IMR-90 (cell line): ENCODE measurements at regions not wholly inside any gene's neighbourhood (a gene's known extent, or its start where the extent isn't known, plus 50 kb on each side); places are given as distances from the start of the nearest gene placed in this dataset.
"Not testable (repeated sequence)": the region's sequence is repeated elsewhere in the genome, so short reads cannot be mapped to it uniquely, and the experiment has no call there.

Source experiments
- ATAC-seq: fragments of 200-7000 bp; cut with Tn5 transposase; 2 replicates; pipeline ENCODE4 v1.9.1; 2020; ENCODE audit warnings: low read depth, mild to moderate bottlenecking, moderate library complexity
- BruUV-seq: library from RNA; stranded (reverse); fragments of 400-500 nt; replicated peaks from 2 replicates; lab custom pipeline; 2021; lab: Mats Ljungman, UMichigan
- CTCF ChIA-PET: fragments of 300-600 bp; formaldehyde crosslinking; extraction: SDS; loops from one replicate; lab custom pipeline; 2021; ENCODE audit warnings: antibody characterized with exemption; lab: Yijun Ruan, JAX
- POLR2A ChIA-PET: fragments of 300-600 bp; sonication (Branson Sonifier 250); formaldehyde crosslinking; loops from one replicate; lab custom pipeline; 2022; ENCODE audit warnings: antibody characterized with exemption; ENCODE audit not compliant: unreplicated experiment; lab: Charles Lee
- DNase-seq: peaks from one replicate; pipeline ENCODE4 v3.0.0; 2013
- H2AFZ ChIP-seq: replicated peaks from 2 replicates; pipeline ENCODE3; 2013; ENCODE audit warnings: low read length, mild to moderate bottlenecking; ENCODE audit not compliant: poor library complexity
- H2AK5ac ChIP-seq: 2 replicates; pipeline ENCODE4 v1.6.1; 2013; ENCODE audit warnings: low read depth, low read length, inconsistent platforms
- H2AK9ac ChIP-seq: replicated peaks from 2 replicates; pipeline ENCODE3; 2013; ENCODE audit warnings: mild to moderate bottlenecking, low read depth, low read length, moderate library complexity; ENCODE audit not compliant: poor library complexity
- H2BK120ac ChIP-seq: 2 replicates; pipeline ENCODE4 v1.6.1; 2013; ENCODE audit warnings: low read depth, low read length, inconsistent platforms
- H2BK15ac ChIP-seq: 3 replicates; pipeline ENCODE4 v1.6.1; 2013; ENCODE audit warnings: low read depth, low read length, inconsistent platforms
- H2BK20ac ChIP-seq: 2 replicates; pipeline ENCODE4 v1.6.1; 2013; ENCODE audit warnings: low read depth, mild to moderate bottlenecking, inconsistent platforms, low read length, moderate library complexity
- H2BK5ac ChIP-seq: 2 replicates; pipeline ENCODE4 v1.6.1; 2013; ENCODE audit warnings: mild to moderate bottlenecking, low read depth, low read length, inconsistent platforms; ENCODE audit not compliant: poor library complexity, severe bottlenecking
- H3K14ac ChIP-seq: replicated peaks from 2 replicates; pipeline ENCODE4 v1.6.1; 2013; ENCODE audit warnings: low read depth, low read length, inconsistent platforms
- H3K18ac ChIP-seq: 2 replicates; pipeline ENCODE4 v1.6.1; 2013; ENCODE audit warnings: low read depth, low read length, control low read depth
- H3K23ac ChIP-seq: 2 replicates; pipeline ENCODE4 v1.6.1; 2013; ENCODE audit warnings: low read depth, low read length, inconsistent platforms
- H3K27ac ChIP-seq: 2 replicates; pipeline ENCODE4 v1.5.1; 2013; ENCODE audit warnings: mild to moderate bottlenecking, control low read depth, low read length; ENCODE audit not compliant: insufficient read depth
- H3K27me3 ChIP-seq: 2 replicates; pipeline ENCODE4 v1.6.1; 2013; ENCODE audit warnings: low read length; ENCODE audit not compliant: control insufficient read depth, insufficient read depth
- H3K36me3 ChIP-seq: 2 replicates; pipeline ENCODE4 v1.6.1; 2013; ENCODE audit warnings: low read length, mixed read lengths; ENCODE audit not compliant: control insufficient read depth, insufficient read depth
- H3K4ac ChIP-seq: 2 replicates; pipeline ENCODE4 v1.6.1; 2013; ENCODE audit warnings: low read depth, low read length, inconsistent platforms
- H3K4me1 ChIP-seq: 2 replicates; pipeline ENCODE4 v1.6.1; 2013; ENCODE audit warnings: low read length, mixed read lengths; ENCODE audit not compliant: control insufficient read depth, insufficient read depth
- H3K4me2 ChIP-seq: 2 replicates; pipeline ENCODE4 v1.6.1; 2013; ENCODE audit warnings: low read depth, mild to moderate bottlenecking, control low read depth, low read length, moderate library complexity
- H3K4me3 ChIP-seq: 2 replicates; pipeline ENCODE4 v1.5.1; 2013; ENCODE audit warnings: low read depth, mild to moderate bottlenecking, control low read depth, low read length, moderate library complexity; ENCODE audit not compliant: insufficient read depth
- H3K56ac ChIP-seq: 2 replicates; pipeline ENCODE4 v1.6.1; 2013; ENCODE audit warnings: low read length, inconsistent platforms; ENCODE audit not compliant: insufficient read depth; ENCODE audit errors: extremely low read depth
- H3K79me1 ChIP-seq, 2 experiments: 2 replicates each; pipeline ENCODE4 v1.6.1; 2013; ENCODE audit warnings: low read length in 2 of 2, inconsistent platforms in 1 of 2, low read depth in 1 of 2
- H3K9ac ChIP-seq: 2 replicates; pipeline ENCODE4 v1.6.1; 2013; ENCODE audit warnings: low read depth, low read length, control low read depth
- H3K9me1 ChIP-seq: 2 replicates; pipeline ENCODE4 v1.6.1; 2013; ENCODE audit warnings: low read length, inconsistent platforms; ENCODE audit not compliant: insufficient read depth
- H3K9me3 ChIP-seq: 2 replicates; pipeline ENCODE4 v1.6.1; 2013; ENCODE audit warnings: low read length; ENCODE audit not compliant: control insufficient read depth, insufficient read depth
- H4K20me1 ChIP-seq: 2 replicates; pipeline ENCODE4 v1.6.1; 2013; ENCODE audit warnings: low read length, inconsistent platforms; ENCODE audit not compliant: insufficient read depth
- H4K5ac ChIP-seq: 2 replicates; pipeline ENCODE4 v1.6.1; 2013; ENCODE audit warnings: mild to moderate bottlenecking, low read depth, low read length, control low read depth
- H4K8ac ChIP-seq, 2 experiments: 2 replicates each; pipeline ENCODE4 v1.6.1; 2013; ENCODE audit warnings: low read depth in 2 of 2, low read length in 2 of 2, control low read depth in 1 of 2, inconsistent platforms in 1 of 2
- H4K91ac ChIP-seq: 2 replicates; pipeline ENCODE4 v1.6.1; 2013; ENCODE audit warnings: low read depth, low read length, inconsistent platforms; ENCODE audit not compliant: insufficient read depth
- CEBPB ChIP-seq: IDR thresholded peaks from 2 replicates; pipeline ENCODE4 v1.6.1; 2012; ENCODE audit warnings: low read depth, low read length, improper control_type of control experiment
- ELK1 ChIP-seq: fragments of 150-350 bp; IDR thresholded peaks from 2 replicates; pipeline ENCODE4 v1.6.1; 2016; ENCODE audit warnings: low read depth, mild to moderate bottlenecking, low read length, moderate library complexity, borderline replicate concordance
- MAFK ChIP-seq: IDR thresholded peaks from 2 replicates; pipeline ENCODE4 v1.6.1; 2012; ENCODE audit warnings: low read depth, low read length, improper control_type of control experiment
- MXI1 ChIP-seq: IDR thresholded peaks from 2 replicates; pipeline ENCODE4 v1.6.1; 2012; ENCODE audit warnings: low read depth, mild to moderate bottlenecking, low read length, moderate library complexity, borderline replicate concordance
- NFE2L2 ChIP-seq: fragments of 150-350 bp; IDR thresholded peaks from 2 replicates; pipeline ENCODE4 v1.6.1; 2016; ENCODE audit warnings: low read depth, mild to moderate bottlenecking, low read length
- RFX5 ChIP-seq: IDR thresholded peaks from 2 replicates; pipeline ENCODE4 v1.8.0; 2012; ENCODE audit warnings: low read depth, mild to moderate bottlenecking, low read length, moderate library complexity
- SMC3 ChIP-seq: fragments of 150-350 bp; IDR thresholded peaks from 2 replicates; pipeline ENCODE4 v1.6.1; 2016; ENCODE audit warnings: low read depth, mild to moderate bottlenecking, antibody characterized with exemption, low read length, moderate library complexity
- WGBS, 2 experiments: methylation state at CpG; one replicate each; pipeline versions ENCODE4 v1.1.5 to v1.1.7; 2013; ENCODE audit warnings: missing lambda C conversion rate in 2 of 2; ENCODE audit not compliant: insufficient read length in 1 of 2; ENCODE audit errors: extremely low coverage in 2 of 2; 5-methylcytosine and 5-hydroxymethylcytosine counted together
- dilution Hi-C: fragments of 300-500 bp; cut with HindIII; formaldehyde crosslinking; loops from one replicate; pipeline ENCODE4 v1.14.3; 2018; ENCODE audit warnings: low sequenced_read_pairs; ENCODE audit not compliant: unreplicated experiment
- in situ Hi-C: fragments of 300-500 bp; cut with MboI; formaldehyde crosslinking; loops from 3 replicates; pipeline ENCODE4 v1.14.3; 2019; ENCODE audit warnings: low sequenced_read_pairs, inconsistent platforms, mixed read lengths
- intact Hi-C: fragments of 100-400 bp; cut with micrococcal nuclease; formaldehyde crosslinking; loops from 2 replicates; pipeline ENCODE4 v1.10.0; 2022

GRCh38 chr12:85627584-85627983 lies 208.6 kb downstream of the RASSF9 start:
- ATAC-seq: peak; percentile 72
- POLR2A ChIA-PET: no interaction called here
- H2AK5ac ChIP-seq: no peak overlapping the region
- no peak overlapping the region for H3K14ac ChIP-seq
- H3K79me1 ChIP-seq: no peaks in the 10 kb centered on the region
- CTCF ChIA-PET: interaction anchor here (0.6 kb wide), 1 partner anchor 58 kb away, joined by 3 read pairs; no protein-coding TSS in a partner anchor
- in situ Hi-C loops (no loop called here), dilution Hi-C loops (no loop called here), intact Hi-C loops (no loop called here)
- no peak overlapping the region for H2BK120ac ChIP-seq
- H2BK15ac ChIP-seq: no peak overlapping the region
- no peaks in the 10 kb centered on the region for H3K27me3 ChIP-seq
- peak overlapping the region; percentile 88 for H2BK5ac ChIP-seq
- H3K4ac ChIP-seq: no peak overlapping the region
- H3K36me3 ChIP-seq: no peaks in the 10 kb centered on the region
- no peak overlapping the region for H2AK9ac ChIP-seq
- H4K5ac ChIP-seq: no peak overlapping the region
- no peak overlapping the region for H3K23ac ChIP-seq
- no peak overlapping the region for H3K9ac ChIP-seq
- H3K56ac ChIP-seq: no peak overlapping the region
- H3K4me2 ChIP-seq: peak overlapping the region; percentile 3; the same call in 1 of the 2 replicates
- no TSS peak for BruUV-seq
- H3K18ac ChIP-seq: no peak overlapping the region
- peaks cover 6% of the 10 kb centered on the region for H3K4me1 ChIP-seq
- no peak overlapping the region for H3K4me3 ChIP-seq
- H4K91ac ChIP-seq: no peak overlapping the region
- H4K8ac ChIP-seq: no peak overlapping the region
- H3K27ac ChIP-seq: no peak overlapping the region
- TF ChIP-seq SMC3: no peak
- TF ChIP-seq RFX5: no peak
- TF ChIP-seq CEBPB: peak; percentile 57; the same call in 1 of the 2 replicates
- TF ChIP-seq MXI1: no peak
- TF ChIP-seq ELK1: no peak
- TF ChIP-seq NFE2L2: no peak
- TF ChIP-seq MAFK: no peak
- no peaks in the 10 kb centered on the region for H3K9me3 ChIP-seq
- H3K9me1 ChIP-seq: 0 out of 2 replicates have a peak, but pooled peaks cover 2% of the 10 kb centered on the region
- no peak overlapping the region for H2AFZ ChIP-seq
- no CpG with 5 or more reads among the region's 2 CpGs for WGBS, 2 experiments
- peak; percentile 92 for DNase-seq
- H2BK20ac ChIP-seq: no peak overlapping the region
- H4K20me1 ChIP-seq: no peaks in the 10 kb centered on the region

GRCh38 chr12:85628562-85628961 lies 207.6 kb downstream of the RASSF9 start:
- H3K36me3 ChIP-seq, H3K4ac ChIP-seq, H4K5ac ChIP-seq, H2BK5ac ChIP-seq, H4K91ac ChIP-seq, H4K20me1 ChIP-seq, H2AK5ac ChIP-seq, H2BK120ac ChIP-seq, CTCF ChIA-PET, H3K27me3 ChIP-seq, H3K79me1 ChIP-seq, H3K9me3 ChIP-seq, intact Hi-C loops, H3K23ac ChIP-seq, H3K4me3 ChIP-seq, H3K4me2 ChIP-seq, H2AK9ac ChIP-seq, H4K8ac ChIP-seq, POLR2A ChIA-PET, H3K9ac ChIP-seq, H3K9me1 ChIP-seq, ATAC-seq, BruUV-seq, DNase-seq, H3K18ac ChIP-seq, in situ Hi-C loops, H3K14ac ChIP-seq, H3K56ac ChIP-seq, H2AFZ ChIP-seq, H3K27ac ChIP-seq, H3K4me1 ChIP-seq, dilution Hi-C loops: not testable (repeated sequence)
- H2BK20ac ChIP-seq: peak overlapping the region; percentile 25; the same call in 1 of the 2 replicates
- no CpG with 5 or more reads among the region's 2 CpGs for whole genome bisulfite sequencing, 2 experiments
- H2BK15ac ChIP-seq: 0 out of 3 replicates have a peak overlapping the region, but pooled peaks have one; percentile 2
